ENCODE measurements at regions not wholly inside any gene's neighbourhood (a gene's known extent, or its start where the extent isn't known, plus 50 kb on each side); places are given as distances from the start of the nearest gene placed in this dataset.

DNA sequence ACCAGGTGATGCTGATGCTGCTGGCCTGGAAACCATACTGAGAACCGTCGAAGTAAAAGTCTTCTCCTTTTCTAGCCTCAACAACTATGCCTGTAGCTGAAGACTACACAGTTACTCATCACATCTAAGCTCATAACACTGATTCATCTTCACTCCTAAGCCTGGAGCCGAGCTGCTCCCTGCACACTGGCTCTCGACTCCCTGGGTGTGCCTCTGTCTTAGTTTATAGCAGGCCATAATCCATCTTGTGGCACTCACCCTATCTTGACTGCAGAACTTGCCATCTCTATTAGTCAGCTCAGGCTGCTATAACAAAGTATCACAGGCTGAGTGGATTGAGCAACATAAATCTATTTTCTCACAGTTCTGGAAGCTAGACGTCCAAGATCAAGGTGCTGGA, 191.0 kb downstream of the UNC5CL start:
- Mint-ChIP-seq H3K4me3 (no peak overlapping the region), H3K4me1 (peaks cover 24% of the 10 kb centered on the region), H3K27me3 (ENCODE audit: low read depth) (peaks cover 8% of the 10 kb centered on the region)

GRCh38 chr6:40845553-40845952, 193.5 kb downstream of the UNC5CL start:
- TF ChIP-seq, protein P1, sequence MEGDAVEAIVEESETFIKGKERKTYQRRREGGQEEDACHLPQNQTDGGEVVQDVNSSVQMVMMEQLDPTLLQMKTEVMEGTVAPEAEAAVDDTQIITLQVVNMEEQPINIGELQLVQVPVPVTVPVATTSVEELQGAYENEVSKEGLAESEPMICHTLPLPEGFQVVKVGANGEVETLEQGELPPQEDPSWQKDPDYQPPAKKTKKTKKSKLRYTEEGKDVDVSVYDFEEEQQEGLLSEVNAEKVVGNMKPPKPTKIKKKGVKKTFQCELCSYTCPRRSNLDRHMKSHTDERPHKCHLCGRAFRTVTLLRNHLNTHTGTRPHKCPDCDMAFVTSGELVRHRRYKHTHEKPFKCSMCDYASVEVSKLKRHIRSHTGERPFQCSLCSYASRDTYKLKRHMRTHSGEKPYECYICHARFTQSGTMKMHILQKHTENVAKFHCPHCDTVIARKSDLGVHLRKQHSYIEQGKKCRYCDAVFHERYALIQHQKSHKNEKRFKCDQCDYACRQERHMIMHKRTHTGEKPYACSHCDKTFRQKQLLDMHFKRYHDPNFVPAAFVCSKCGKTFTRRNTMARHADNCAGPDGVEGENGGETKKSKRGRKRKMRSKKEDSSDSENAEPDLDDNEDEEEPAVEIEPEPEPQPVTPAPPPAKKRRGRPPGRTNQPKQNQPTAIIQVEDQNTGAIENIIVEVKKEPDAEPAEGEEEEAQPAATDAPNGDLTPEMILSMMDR (IDR thresholded peaks at IDR 0.05; ENCODE audit: unreplicated experiment in 3 of 3) = peak; percentile 57 to 68 (median 62)
- no peak overlapping the region for H3K27ac Mint-ChIP-seq
- H3K27me3 Mint-ChIP-seq (ENCODE audit: low read depth) = peaks cover 12% of the 10 kb centered on the region
- no peaks in the 10 kb centered on the region for H3K36me3 Mint-ChIP-seq (ENCODE audit: low read depth)
- H3K9me3 Mint-ChIP-seq = no peaks in the 10 kb centered on the region
- no peak overlapping the region for H3K4me3 Mint-ChIP-seq
- H3K4me1 Mint-ChIP-seq = peaks cover 25% of the 10 kb centered on the region

More for the DNA sequence above, 191.0 kb downstream of the UNC5CL start:
- TF ChIP-seq, protein P1 (IDR thresholded peaks at IDR 0.05; ENCODE audit: unreplicated experiment in 3 of 3) = no peak
- Mint-ChIP-seq H3K27ac (no peak overlapping the region), H3K36me3 (ENCODE audit: low read depth) (no peaks in the 10 kb centered on the region), H3K9me3 (no peaks in the 10 kb centered on the region)

DNA sequence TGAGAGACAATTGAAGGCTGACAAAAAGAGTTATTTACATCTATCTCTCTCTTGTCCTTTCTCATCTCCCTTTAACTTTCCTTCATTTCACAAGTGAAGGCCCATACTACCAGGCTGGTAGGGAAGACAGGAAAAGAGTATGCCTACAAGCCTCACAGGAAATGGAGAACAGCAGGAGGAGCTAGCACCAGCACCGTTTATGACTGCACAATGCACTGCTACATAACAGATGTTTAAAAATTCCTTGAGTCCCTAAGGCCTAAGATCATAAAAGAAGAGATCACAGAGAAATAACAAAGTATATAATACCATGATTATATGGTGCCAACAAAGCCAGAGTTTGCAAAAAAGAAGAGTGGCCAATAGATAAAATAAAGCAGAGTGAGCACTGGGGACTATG, 194.8 kb downstream of the UNC5CL start:
- Mint-ChIP-seq H3K4me1 (peaks cover 15% of the 10 kb centered on the region), H3K27me3 (ENCODE audit: low read depth) (peaks cover 12% of the 10 kb centered on the region), H3K27ac (no peak overlapping the region), H3K9me3 (no peaks in the 10 kb centered on the region), H3K36me3 (ENCODE audit: low read depth) (no peaks in the 10 kb centered on the region), H3K4me3 (no peak overlapping the region)
- TF ChIP-seq, protein P1 (IDR thresholded peaks at IDR 0.05; ENCODE audit: unreplicated experiment in 3 of 3) = no peak

DNA sequence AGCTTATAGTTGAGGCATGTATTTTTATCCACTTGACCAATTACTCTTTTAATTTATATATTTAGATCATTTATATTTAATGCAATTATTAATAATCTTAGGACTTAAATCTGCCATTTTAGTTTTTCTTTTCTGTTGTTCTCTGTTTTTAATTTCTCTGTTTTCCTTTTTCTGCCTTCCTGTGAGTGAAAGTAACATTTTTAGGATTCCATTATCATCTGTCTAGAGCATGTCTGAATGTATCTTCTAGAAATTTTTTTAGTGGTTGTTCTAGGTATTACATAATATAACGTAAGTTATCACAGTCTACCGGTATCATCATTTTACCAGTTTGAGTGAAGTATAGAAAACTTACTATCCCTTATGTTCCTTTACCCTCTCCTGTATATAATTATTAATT, 197.3 kb downstream of the UNC5CL start:
- Mint-ChIP-seq H3K9me3 (no peaks in the 10 kb centered on the region), H3K4me3 (no peak overlapping the region), H3K4me1 (peaks cover 15% of the 10 kb centered on the region), H3K36me3 (ENCODE audit: low read depth) (no peaks in the 10 kb centered on the region), H3K27ac (no peak overlapping the region), H3K27me3 (ENCODE audit: low read depth) (peaks cover 4% of the 10 kb centered on the region)
- TF ChIP-seq, protein P1 (IDR thresholded peaks at IDR 0.05; ENCODE audit: unreplicated experiment in 3 of 3) = peak in 1 of 3 experiments; percentile 17

DNA sequence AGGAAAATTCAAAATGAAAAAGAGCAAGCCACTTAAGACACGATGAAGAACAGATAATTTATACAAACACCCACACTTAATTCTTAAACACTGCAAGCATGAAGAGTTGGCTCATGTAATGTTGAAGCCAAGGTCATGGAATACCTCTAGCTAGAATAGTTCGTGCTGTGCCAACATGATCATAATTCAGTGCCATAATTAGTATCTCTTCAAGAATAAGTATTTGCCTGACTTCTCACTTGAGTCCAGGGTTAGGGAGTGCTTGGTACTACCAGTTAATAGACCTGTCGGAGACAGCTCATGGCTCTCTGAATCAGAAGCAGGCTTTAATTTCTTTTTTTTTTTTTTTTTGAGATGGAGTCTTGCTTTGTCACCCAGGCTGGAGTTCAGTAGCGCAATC, 206.3 kb downstream of the UNC5CL start:
- H3K4me1 Mint-ChIP-seq = no peaks in the 10 kb centered on the region
- no peaks in the 10 kb centered on the region for H3K36me3 Mint-ChIP-seq (ENCODE audit: low read depth)
- no peak overlapping the region for H3K4me3 Mint-ChIP-seq
- H3K27ac Mint-ChIP-seq = no peak overlapping the region
- TF ChIP-seq, protein P1 (IDR thresholded peaks at IDR 0.05; ENCODE audit: unreplicated experiment in 3 of 3) = no peak
- peaks cover 9% of the 10 kb centered on the region for H3K27me3 Mint-ChIP-seq (ENCODE audit: low read depth)
- peaks cover 2% of the 10 kb centered on the region for H3K9me3 Mint-ChIP-seq

GRCh38 chr6:40831381-40831780, 207.6 kb downstream of the UNC5CL start:
- no peaks in the 10 kb centered on the region for H3K4me1 Mint-ChIP-seq
- peaks cover 13% of the 10 kb centered on the region for H3K27me3 Mint-ChIP-seq (ENCODE audit: low read depth)
- H3K27ac Mint-ChIP-seq = no peak overlapping the region
- no peaks in the 10 kb centered on the region for H3K36me3 Mint-ChIP-seq (ENCODE audit: low read depth)
- H3K4me3 Mint-ChIP-seq = no peak overlapping the region
- peaks cover 2% of the 10 kb centered on the region for H3K9me3 Mint-ChIP-seq
- TF ChIP-seq, protein P1 (IDR thresholded peaks at IDR 0.05; ENCODE audit: unreplicated experiment in 3 of 3) = no peak
